SK-N-SH (cell line): ENCODE measurements at regions not wholly inside any gene's neighbourhood (a gene's known extent, or its start where the extent isn't known, plus 50 kb on each side); places are given as distances from the start of the nearest gene placed in this dataset.
A peak's percentile ranks its signal among the peaks of the same experiment; 100 is the strongest.

Source experiments
- CTCF ChIA-PET: fragments of 300-600, 350-600 bp; formaldehyde crosslinking; extraction: SDS; loops from one replicate; lab custom pipeline; 2021; lab: Yijun Ruan, JAX
- POLR2A ChIA-PET: fragments of 350-600 bp; sonication (Branson Sonifier 250); formaldehyde crosslinking; extraction: SDS; loops from one replicate; lab custom pipeline; 2020; ENCODE audit warnings: antibody characterized with exemption, inconsistent platforms; lab: Yijun Ruan, JAX
- DNase-seq: peaks from one replicate; pipeline ENCODE4 v3.0.0; 2012
- H2AFZ ChIP-seq: fragments of 200-600 bp; sonication (generic); 2 replicates; pipeline ENCODE4 v1.8.1; 2016; ENCODE audit warnings: antibody characterized with exemption, mild to moderate bottlenecking, low read depth
- H3F3A ChIP-seq: fragments of 200-600 bp; sonication (generic); replicated peaks from 2 replicates; pipeline ENCODE3; 2016; ENCODE audit warnings: antibody characterized with exemption, mild to moderate bottlenecking; ENCODE audit not compliant: insufficient read depth
- H3K27ac ChIP-seq, 2 experiments: fragments of 200-500 bp in 1 of 2; fragments of 200-600 bp in 1 of 2; sonication (Bioruptor generic) in 1 of 2; sonication (generic), shearing (Covaris generic) in 1 of 2; 2 replicates each; pipeline versions ENCODE4 v1.5.1 to v1.6.1; 2014 to 2016; ENCODE audit warnings: low read depth in 2 of 2, inconsistent platforms in 1 of 2, low read length in 1 of 2, mild to moderate bottlenecking in 1 of 2, mixed read lengths in 1 of 2
- H3K27me3 ChIP-seq: fragments of 200-600 bp; sonication (generic), shearing (Covaris generic); 2 replicates; pipeline ENCODE4 v1.6.1; 2016; ENCODE audit warnings: mixed run types; ENCODE audit not compliant: insufficient read depth
- H3K36me3 ChIP-seq, 2 experiments: fragments of 200-500 bp in 1 of 2; fragments of 200-600 bp in 1 of 2; sonication (Bioruptor generic) in 1 of 2; sonication (generic) in 1 of 2; replicated peaks in 1 of 2; 2 replicates each; pipeline versions ENCODE3 to v1.5.1; 2014 to 2016; ENCODE audit warnings: low read length in 1 of 2, mild to moderate bottlenecking in 1 of 2; ENCODE audit not compliant: insufficient read depth in 2 of 2, control insufficient read depth in 1 of 2
- H3K4me1 ChIP-seq, 2 experiments: fragments of 200-500 bp in 1 of 2; fragments of 200-600 bp in 1 of 2; sonication (Bioruptor generic) in 1 of 2; sonication (generic), shearing (Covaris generic) in 1 of 2; 2 replicates each; pipeline versions ENCODE4 v1.5.1 to v1.6.1; 2014 to 2016; ENCODE audit warnings: low read depth in 1 of 2, low read length in 1 of 2, mixed run types in 1 of 2; ENCODE audit not compliant: insufficient read depth in 2 of 2, control insufficient read depth in 1 of 2
- H3K4me2 ChIP-seq: fragments of 200-600 bp; sonication (generic), shearing (Covaris generic); 2 replicates; pipeline ENCODE4 v1.6.1; 2017; ENCODE audit warnings: mixed run types
- H3K4me3 ChIP-seq, 2 experiments: fragments of 200-500 bp in 1 of 2; fragments of 200-600 bp in 1 of 2; sonication (Bioruptor generic) in 1 of 2; sonication (generic), shearing (Covaris generic) in 1 of 2; 2 replicates each; pipeline versions ENCODE4 v1.5.1 to v1.8.1; 2014 to 2016; ENCODE audit warnings: low read depth in 2 of 2, inconsistent platforms in 1 of 2, low read length in 1 of 2, mild to moderate bottlenecking in 1 of 2, mixed read lengths in 1 of 2, moderate library complexity in 1 of 2
- H3K79me2 ChIP-seq: fragments of 200-600 bp; sonication (generic); 2 replicates; pipeline ENCODE4 v1.8.1; 2017; ENCODE audit warnings: mild to moderate bottlenecking; ENCODE audit not compliant: insufficient read depth
- H3K9ac ChIP-seq: fragments of 200-600 bp; sonication (generic); 2 replicates; pipeline ENCODE4 v1.6.1; 2017; ENCODE audit warnings: mixed run types
- H3K9me2 ChIP-seq: fragments of 200-600 bp; sonication (generic); 2 replicates; pipeline ENCODE4 v1.6.1; 2017; ENCODE audit warnings: mixed run types
- H3K9me3 ChIP-seq: fragments of 200-600 bp; sonication (generic); 2 replicates; pipeline ENCODE4 v1.6.1; 2017; ENCODE audit warnings: mixed run types, mild to moderate bottlenecking, moderate library complexity
- H4K20me1 ChIP-seq: fragments of 200-600 bp; sonication (generic); 2 replicates; pipeline ENCODE4 v1.6.1; 2017; ENCODE audit warnings: mild to moderate bottlenecking, mixed run types; ENCODE audit not compliant: insufficient read depth
- CTCF ChIP-seq: fragments of 200-600 bp; sonication (generic); IDR thresholded peaks from 2 replicates; pipeline ENCODE4 v1.6.1; 2017; ENCODE audit warnings: antibody characterized with exemption, mild to moderate bottlenecking, moderate library complexity
- EP300 ChIP-seq, 2 experiments: IDR thresholded peaks; 2 replicates each; pipeline versions ENCODE4 v1.4.0 to v1.6.1; 2012; ENCODE audit warnings: borderline replicate concordance in 1 of 2, low read depth in 1 of 2, low read length in 1 of 2
- FOXJ3 ChIP-seq: sonication (generic); formaldehyde crosslinking; IDR thresholded peaks from 2 replicates; pipeline ENCODE4 v1.5.1; 2020; ENCODE audit warnings: mild to moderate bottlenecking, missing genetic modification reagents
- FOXM1 ChIP-seq: IDR thresholded peaks from 2 replicates; pipeline ENCODE4 v1.4.0; 2012; ENCODE audit warnings: low read depth, mild to moderate bottlenecking
- GABPA ChIP-seq: IDR thresholded peaks from 2 replicates; pipeline ENCODE4 v1.4.0; 2012; ENCODE audit warnings: low read depth, mild to moderate bottlenecking
- GATA2 ChIP-seq: sonication (generic); formaldehyde crosslinking; IDR thresholded peaks from 2 replicates; pipeline ENCODE4 v1.5.0; 2020; ENCODE audit warnings: mild to moderate bottlenecking, missing genetic modification reagents
- JUND ChIP-seq: IDR thresholded peaks from 2 replicates; pipeline ENCODE4 v1.4.0; 2012
- NFIC ChIP-seq: IDR thresholded peaks from 2 replicates; pipeline ENCODE4 v1.4.0; 2012; ENCODE audit warnings: borderline replicate concordance
- RXRA ChIP-seq: IDR thresholded peaks from 2 replicates; pipeline ENCODE4 v1.4.0; 2012; ENCODE audit warnings: low read depth, mild to moderate bottlenecking, borderline replicate concordance
- SMC3 ChIP-seq: IDR thresholded peaks from 2 replicates; pipeline ENCODE4 v1.6.1; 2012; ENCODE audit warnings: low read depth, low read length, improper control_type of control experiment
- TAF1 ChIP-seq: IDR thresholded peaks from 2 replicates; pipeline ENCODE4 v1.6.1; 2012; ENCODE audit warnings: low read depth, mild to moderate bottlenecking, low read length, moderate library complexity, borderline replicate concordance
- TEAD4 ChIP-seq: IDR thresholded peaks from 2 replicates; pipeline ENCODE4 v1.4.0; 2012; ENCODE audit warnings: mild to moderate bottlenecking, borderline replicate concordance; ENCODE audit not compliant: insufficient read depth
- USF2 ChIP-seq: fragments of 150-350 bp; IDR thresholded peaks from 2 replicates; pipeline ENCODE4 v1.6.1; 2017; ENCODE audit warnings: antibody characterized with exemption, low read length, low read depth, borderline replicate concordance
- YY1 ChIP-seq: IDR thresholded peaks from 2 replicates; pipeline ENCODE4 v1.4.0; 2012; ENCODE audit warnings: low read depth, mild to moderate bottlenecking
- WGBS: methylation state at CpG from one replicate; pipeline ENCODE4 v1.1.6; 2017; ENCODE audit warnings: low lambda C conversion rate; 5-methylcytosine and 5-hydroxymethylcytosine counted together
- TF ChIP-seq, protein P1 (sequence below): IDR thresholded peaks from 2 replicates; pipeline ENCODE4 v1.4.0; 2012; ENCODE audit warnings: low read depth
- TF ChIP-seq, protein P2 (sequence below): fragments of 150-350 bp; IDR thresholded peaks from 2 replicates; pipeline ENCODE4 v1.6.1; 2016; ENCODE audit warnings: mild to moderate bottlenecking, low read depth, low read length
- TF ChIP-seq, protein P3 (sequence below): IDR thresholded peaks from 2 replicates; pipeline ENCODE4 v1.4.0; 2012; ENCODE audit warnings: low read depth, borderline replicate concordance
- TF ChIP-seq, protein P4 (sequence below): IDR thresholded peaks from 2 replicates; pipeline ENCODE4 v1.6.1; 2012; ENCODE audit warnings: mild to moderate bottlenecking, low read depth, low read length, moderate library complexity

DNA sequence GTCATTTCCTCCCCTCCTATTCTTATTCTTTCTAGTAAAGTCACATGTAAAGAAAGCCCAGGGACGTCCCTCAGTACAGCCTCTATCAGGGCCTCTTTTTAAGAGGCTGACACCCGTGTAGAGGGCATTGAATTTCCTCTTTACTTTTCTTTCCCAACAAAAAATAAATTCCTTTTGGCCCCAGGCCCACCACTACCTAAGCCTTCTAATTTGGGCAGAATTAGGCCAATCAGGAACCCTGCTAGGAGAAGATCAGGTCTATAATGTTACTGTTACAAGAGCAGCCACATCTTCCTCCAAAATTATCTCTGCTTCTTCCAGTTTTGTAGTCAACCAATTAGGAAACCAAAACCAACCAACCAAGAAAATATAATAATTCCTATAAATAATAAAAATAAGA, 189.6 kb upstream of the NREP start:
- Histone ChIP-seq H3K27me3 (no peaks in the 10 kb centered on the region), H4K20me1 (no peaks in the 10 kb centered on the region), H3K79me2 (no peaks in the 10 kb centered on the region), H3K9me2 (no peaks in the 10 kb centered on the region), H2AFZ (no peak overlapping the region), H3F3A (peaks cover 19% of the 10 kb centered on the region), H3K4me3 (no peak overlapping the region), H3K4me1 (peaks cover 0 to 6% of the 10 kb centered on the region in 2 experiments; a peak in 1 of 4 replicates), H3K27ac (peak overlapping the region in 1 of 2 experiments; percentile 99; a peak in 1 of 4 replicates), H3K9me3 (no peaks in the 10 kb centered on the region), H3K4me2 (no peak overlapping the region), H3K36me3 (no peaks in the 10 kb centered on the region), H3K9ac (no peak overlapping the region)
- 78% methylated on average over 2 of the region's 2 CpGs for WGBS
- TF ChIP-seq TEAD4 (no peak), FOXM1 (no peak)
- DNase-seq, result no peak
- ChIA-PET CTCF (interaction anchor here (0.9 kb wide), 1 partner anchor 13 kb away, joined by 3 read pairs; no protein-coding TSS in a partner anchor), POLR2A (no interaction called here)

- Histone ChIP-seq H3F3A (peaks cover 13% of the 10 kb centered on the region), H3K9ac (no peak overlapping the region), H4K20me1 (no peaks in the 10 kb centered on the region), H3K27me3 (no peaks in the 10 kb centered on the region), H2AFZ (no peak overlapping the region), H3K36me3 (no peaks in the 10 kb centered on the region), H3K4me3 (no peak overlapping the region), H3K27ac (no peak overlapping the region), H3K4me2 (no peak overlapping the region), H3K9me2 (no peaks in the 10 kb centered on the region), H3K79me2 (no peaks in the 10 kb centered on the region), H3K4me1 (peaks cover 0 to 6% of the 10 kb centered on the region in 2 experiments; a peak in 1 of 4 replicates), H3K9me3 (no peaks in the 10 kb centered on the region)
- TF ChIP-seq GABPA (no peak), FOXM1 (no peak), CTCF (no peak), USF2 (no peak), GATA2 (no peak), TEAD4 (no peak), TAF1 (no peak), FOXJ3 (CRISPR knock-in tag) (no peak), EP300 (IDR thresholded peaks at IDR 0.05; ENCODE audit: borderline replicate concordance in 1 of 2, low read depth in 1 of 2, low read length in 1 of 2) (no peak), YY1 (no peak), JUND (no peak), RXRA (no peak), SMC3 (no peak), NFIC (no peak)
- TF ChIP-seq, protein P1, sequence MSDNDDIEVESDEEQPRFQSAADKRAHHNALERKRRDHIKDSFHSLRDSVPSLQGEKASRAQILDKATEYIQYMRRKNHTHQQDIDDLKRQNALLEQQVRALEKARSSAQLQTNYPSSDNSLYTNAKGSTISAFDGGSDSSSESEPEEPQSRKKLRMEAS, result no peak
- TF ChIP-seq, protein P2, sequence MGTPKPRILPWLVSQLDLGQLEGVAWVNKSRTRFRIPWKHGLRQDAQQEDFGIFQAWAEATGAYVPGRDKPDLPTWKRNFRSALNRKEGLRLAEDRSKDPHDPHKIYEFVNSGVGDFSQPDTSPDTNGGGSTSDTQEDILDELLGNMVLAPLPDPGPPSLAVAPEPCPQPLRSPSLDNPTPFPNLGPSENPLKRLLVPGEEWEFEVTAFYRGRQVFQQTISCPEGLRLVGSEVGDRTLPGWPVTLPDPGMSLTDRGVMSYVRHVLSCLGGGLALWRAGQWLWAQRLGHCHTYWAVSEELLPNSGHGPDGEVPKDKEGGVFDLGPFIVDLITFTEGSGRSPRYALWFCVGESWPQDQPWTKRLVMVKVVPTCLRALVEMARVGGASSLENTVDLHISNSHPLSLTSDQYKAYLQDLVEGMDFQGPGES, result no peak
- TF ChIP-seq, protein P3, sequence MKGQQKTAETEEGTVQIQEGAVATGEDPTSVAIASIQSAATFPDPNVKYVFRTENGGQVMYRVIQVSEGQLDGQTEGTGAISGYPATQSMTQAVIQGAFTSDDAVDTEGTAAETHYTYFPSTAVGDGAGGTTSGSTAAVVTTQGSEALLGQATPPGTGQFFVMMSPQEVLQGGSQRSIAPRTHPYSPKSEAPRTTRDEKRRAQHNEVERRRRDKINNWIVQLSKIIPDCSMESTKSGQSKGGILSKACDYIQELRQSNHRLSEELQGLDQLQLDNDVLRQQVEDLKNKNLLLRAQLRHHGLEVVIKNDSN, result no peak
- TF ChIP-seq, protein P4, sequence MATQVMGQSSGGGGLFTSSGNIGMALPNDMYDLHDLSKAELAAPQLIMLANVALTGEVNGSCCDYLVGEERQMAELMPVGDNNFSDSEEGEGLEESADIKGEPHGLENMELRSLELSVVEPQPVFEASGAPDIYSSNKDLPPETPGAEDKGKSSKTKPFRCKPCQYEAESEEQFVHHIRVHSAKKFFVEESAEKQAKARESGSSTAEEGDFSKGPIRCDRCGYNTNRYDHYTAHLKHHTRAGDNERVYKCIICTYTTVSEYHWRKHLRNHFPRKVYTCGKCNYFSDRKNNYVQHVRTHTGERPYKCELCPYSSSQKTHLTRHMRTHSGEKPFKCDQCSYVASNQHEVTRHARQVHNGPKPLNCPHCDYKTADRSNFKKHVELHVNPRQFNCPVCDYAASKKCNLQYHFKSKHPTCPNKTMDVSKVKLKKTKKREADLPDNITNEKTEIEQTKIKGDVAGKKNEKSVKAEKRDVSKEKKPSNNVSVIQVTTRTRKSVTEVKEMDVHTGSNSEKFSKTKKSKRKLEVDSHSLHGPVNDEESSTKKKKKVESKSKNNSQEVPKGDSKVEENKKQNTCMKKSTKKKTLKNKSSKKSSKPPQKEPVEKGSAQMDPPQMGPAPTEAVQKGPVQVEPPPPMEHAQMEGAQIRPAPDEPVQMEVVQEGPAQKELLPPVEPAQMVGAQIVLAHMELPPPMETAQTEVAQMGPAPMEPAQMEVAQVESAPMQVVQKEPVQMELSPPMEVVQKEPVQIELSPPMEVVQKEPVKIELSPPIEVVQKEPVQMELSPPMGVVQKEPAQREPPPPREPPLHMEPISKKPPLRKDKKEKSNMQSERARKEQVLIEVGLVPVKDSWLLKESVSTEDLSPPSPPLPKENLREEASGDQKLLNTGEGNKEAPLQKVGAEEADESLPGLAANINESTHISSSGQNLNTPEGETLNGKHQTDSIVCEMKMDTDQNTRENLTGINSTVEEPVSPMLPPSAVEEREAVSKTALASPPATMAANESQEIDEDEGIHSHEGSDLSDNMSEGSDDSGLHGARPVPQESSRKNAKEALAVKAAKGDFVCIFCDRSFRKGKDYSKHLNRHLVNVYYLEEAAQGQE, result no peak
- 19% methylated on average over 1 of the region's 1 CpG for WGBS
- DNase-seq, result no peak
- POLR2A ChIA-PET, result no interaction called here
- CTCF ChIA-PET, result interaction anchor here (0.9 kb wide), 1 partner anchor 14 kb away, joined by 3 read pairs; no protein-coding TSS in a partner anchor
Observed at GRCh38 chr5:111945535-111945934, 188.5 kb upstream of the NREP start.
